22Rv1 (cell line): ENCODE measurements at regions not wholly inside any gene's neighbourhood (a gene's known extent, or its start where the extent isn't known, plus 50 kb on each side); places are given as distances from the start of the nearest gene placed in this dataset.

ENCODE experiments used
- ZFX ChIP-seq: fragments of 450-650 bp; IDR thresholded peaks from 2 replicates; pipeline ENCODE4 v1.6.1; 2017; ENCODE audit warnings: antibody characterized with exemption, borderline replicate concordance
- TF ChIP-seq, protein P1 (sequence below): fragments of 450-650 bp; IDR thresholded peaks from 2 replicates; pipeline ENCODE4 v1.5.1; 2017; ENCODE audit warnings: mild to moderate bottlenecking

DNA sequence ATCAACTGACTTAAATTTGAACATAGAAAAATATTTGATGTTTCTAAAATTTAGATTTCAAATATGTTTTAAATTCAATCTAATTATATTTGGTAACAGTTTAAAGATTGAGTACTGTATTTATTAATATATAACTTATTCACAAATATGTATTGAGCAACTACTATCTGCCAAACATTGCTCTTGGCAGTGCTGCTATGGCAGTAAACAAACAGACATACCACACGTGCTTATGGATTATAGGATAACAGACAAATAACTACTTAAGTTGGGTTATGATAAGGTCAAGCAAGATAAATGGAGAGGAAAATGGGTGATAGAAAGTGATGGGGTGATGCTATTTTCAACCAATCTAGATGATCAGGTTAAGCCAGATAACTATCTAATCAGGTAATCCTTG, 538.1 kb downstream of the C12orf50 start:
- TF ChIP-seq, protein P1, sequence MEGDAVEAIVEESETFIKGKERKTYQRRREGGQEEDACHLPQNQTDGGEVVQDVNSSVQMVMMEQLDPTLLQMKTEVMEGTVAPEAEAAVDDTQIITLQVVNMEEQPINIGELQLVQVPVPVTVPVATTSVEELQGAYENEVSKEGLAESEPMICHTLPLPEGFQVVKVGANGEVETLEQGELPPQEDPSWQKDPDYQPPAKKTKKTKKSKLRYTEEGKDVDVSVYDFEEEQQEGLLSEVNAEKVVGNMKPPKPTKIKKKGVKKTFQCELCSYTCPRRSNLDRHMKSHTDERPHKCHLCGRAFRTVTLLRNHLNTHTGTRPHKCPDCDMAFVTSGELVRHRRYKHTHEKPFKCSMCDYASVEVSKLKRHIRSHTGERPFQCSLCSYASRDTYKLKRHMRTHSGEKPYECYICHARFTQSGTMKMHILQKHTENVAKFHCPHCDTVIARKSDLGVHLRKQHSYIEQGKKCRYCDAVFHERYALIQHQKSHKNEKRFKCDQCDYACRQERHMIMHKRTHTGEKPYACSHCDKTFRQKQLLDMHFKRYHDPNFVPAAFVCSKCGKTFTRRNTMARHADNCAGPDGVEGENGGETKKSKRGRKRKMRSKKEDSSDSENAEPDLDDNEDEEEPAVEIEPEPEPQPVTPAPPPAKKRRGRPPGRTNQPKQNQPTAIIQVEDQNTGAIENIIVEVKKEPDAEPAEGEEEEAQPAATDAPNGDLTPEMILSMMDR, result no peak
- TF ChIP-seq ZFX, result no peak
